ENCODE measurements at regions not wholly inside any gene's neighbourhood (a gene's known extent, or its start where the extent isn't known, plus 50 kb on each side); places are given as distances from the start of the nearest gene placed in this dataset.

GRCh38 chr1:226793620-226794276, 54.7 kb upstream of the ITPKB start:
- Histone ChIP-seq H3K27me3 (no peaks in the 10 kb centered on the region), H3K9me3 (no peaks in the 10 kb centered on the region), H3K36me3 (no peaks in the 10 kb centered on the region), H3K27ac (no peak overlapping the region), H3K4me1 (ENCODE audit: insufficient read depth) (no peaks in the 10 kb centered on the region), H3K4me3 (no peak overlapping the region)
- WGBS, 3 donors, result 60 to 78% (median 70%) methylated on average over 2 of the region's 2 CpGs
- no peak for DNase-seq
- no peak for TF ChIP-seq EP300 (IDR thresholded peaks at IDR 0.05)
- no peak for TF ChIP-seq CTCF (IDR thresholded peaks at IDR 0.05)
- intact Hi-C loops (cut with DNase I), result no loop called here

GRCh38 chr1:226792368-226792767, 53.3 kb upstream of the ITPKB start:
- Histone ChIP-seq H3K4me1 (ENCODE audit: insufficient read depth) (no peaks in the 10 kb centered on the region), H3K36me3 (no peaks in the 10 kb centered on the region), H3K9me3 (no peaks in the 10 kb centered on the region), H3K27ac (no peak overlapping the region), H3K27me3 (no peaks in the 10 kb centered on the region), H3K4me3 (no peak overlapping the region)
- no peak for DNase-seq
- no peak for TF ChIP-seq CTCF (IDR thresholded peaks at IDR 0.05)
- TF ChIP-seq EP300 (IDR thresholded peaks at IDR 0.05), result no peak
- no peak for TF ChIP-seq POLR2A (IDR thresholded peaks at IDR 0.05)
- 98 to 100% (median 98%) methylated on average over 1 of the region's 1 CpG for WGBS, 3 donors
- intact Hi-C loops (cut with DNase I), result no loop called here

GRCh38 chr1:226790545-226791181, 51.6 kb upstream of the ITPKB start:
- TF ChIP-seq EP300 (IDR thresholded peaks at IDR 0.05), result no peak
- no peak for TF ChIP-seq CTCF (IDR thresholded peaks at IDR 0.05)
- no peak for TF ChIP-seq POLR2A (IDR thresholded peaks at IDR 0.05)
- H3K27me3 ChIP-seq, result no peaks in the 10 kb centered on the region
- 76 to 79% (median 78%) methylated on average over 6 of the region's 6 CpGs for WGBS, 3 donors
- H3K36me3 ChIP-seq, result no peaks in the 10 kb centered on the region
- no peaks in the 10 kb centered on the region for H3K4me1 ChIP-seq (ENCODE audit: insufficient read depth)
- H3K9me3 ChIP-seq, result no peaks in the 10 kb centered on the region
- no peak for DNase-seq
- no peak overlapping the region for H3K4me3 ChIP-seq
- H3K27ac ChIP-seq, result no peak overlapping the region
- intact Hi-C loops (cut with DNase I), result no loop called here

GRCh38 chr1:226788965-226789364, 49.9 kb upstream of the ITPKB start:
- 78 to 80% (median 79%) methylated on average over 4 of the region's 4 CpGs for WGBS, 3 donors
- no peaks in the 10 kb centered on the region for H3K9me3 ChIP-seq

More at GRCh38 chr1:226788965-226789364, 49.9 kb upstream of the ITPKB start:
- no peak for DNase-seq
- Histone ChIP-seq H3K27me3 (no peaks in the 10 kb centered on the region), H3K4me1 (ENCODE audit: insufficient read depth) (no peaks in the 10 kb centered on the region), H3K4me3 (no peak overlapping the region), H3K36me3 (no peaks in the 10 kb centered on the region), H3K27ac (no peak overlapping the region)
- TF ChIP-seq POLR2A (IDR thresholded peaks at IDR 0.05) (no peak), CTCF (IDR thresholded peaks at IDR 0.05) (no peak), EP300 (IDR thresholded peaks at IDR 0.05) (no peak)
- intact Hi-C loops (cut with DNase I), result loop anchor here in 1 of 4 donors (2.0 kb wide), 1 partner anchor 22 kb away; no protein-coding TSS in a partner anchor
